ENCODE measurements at regions not wholly inside any gene's neighbourhood (a gene's known extent, or its start where the extent isn't known, plus 50 kb on each side); places are given as distances from the start of the nearest gene placed in this dataset.

DNA sequence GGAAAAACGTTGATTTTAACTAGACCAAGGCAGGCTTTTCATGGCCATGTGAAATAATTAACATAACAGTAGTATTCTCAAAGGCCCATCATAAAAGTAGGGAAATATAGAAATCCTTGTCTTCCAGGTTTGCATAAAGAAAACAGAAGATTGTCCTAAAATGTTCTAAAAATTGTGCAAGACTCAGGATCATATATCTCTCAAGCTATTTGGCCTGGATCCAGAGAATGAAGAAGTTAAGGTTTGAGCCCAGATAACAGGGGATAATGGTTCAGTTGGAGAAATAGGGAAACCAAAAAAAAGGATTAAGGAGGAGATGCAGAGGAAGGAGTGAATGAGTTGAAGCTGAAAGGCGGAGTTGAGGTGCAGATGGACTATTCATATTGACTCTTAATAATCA lies 555.5 kb upstream of the NR5A2 start:
- Histone ChIP-seq H3K4me1 (no peaks in the 10 kb centered on the region), H3K4me3 (ENCODE audit: low read depth, low read length) (no peak overlapping the region), H3K27me3 (no peaks in the 10 kb centered on the region), H3K9me3 (no peaks in the 10 kb centered on the region), H3K36me3 (no peaks in the 10 kb centered on the region)
- DNase-seq = no peak
- TF ChIP-seq, protein P1, sequence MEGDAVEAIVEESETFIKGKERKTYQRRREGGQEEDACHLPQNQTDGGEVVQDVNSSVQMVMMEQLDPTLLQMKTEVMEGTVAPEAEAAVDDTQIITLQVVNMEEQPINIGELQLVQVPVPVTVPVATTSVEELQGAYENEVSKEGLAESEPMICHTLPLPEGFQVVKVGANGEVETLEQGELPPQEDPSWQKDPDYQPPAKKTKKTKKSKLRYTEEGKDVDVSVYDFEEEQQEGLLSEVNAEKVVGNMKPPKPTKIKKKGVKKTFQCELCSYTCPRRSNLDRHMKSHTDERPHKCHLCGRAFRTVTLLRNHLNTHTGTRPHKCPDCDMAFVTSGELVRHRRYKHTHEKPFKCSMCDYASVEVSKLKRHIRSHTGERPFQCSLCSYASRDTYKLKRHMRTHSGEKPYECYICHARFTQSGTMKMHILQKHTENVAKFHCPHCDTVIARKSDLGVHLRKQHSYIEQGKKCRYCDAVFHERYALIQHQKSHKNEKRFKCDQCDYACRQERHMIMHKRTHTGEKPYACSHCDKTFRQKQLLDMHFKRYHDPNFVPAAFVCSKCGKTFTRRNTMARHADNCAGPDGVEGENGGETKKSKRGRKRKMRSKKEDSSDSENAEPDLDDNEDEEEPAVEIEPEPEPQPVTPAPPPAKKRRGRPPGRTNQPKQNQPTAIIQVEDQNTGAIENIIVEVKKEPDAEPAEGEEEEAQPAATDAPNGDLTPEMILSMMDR (IDR thresholded peaks at IDR 0.05; ENCODE audit: low read depth, low read length) = no peak

DNA sequence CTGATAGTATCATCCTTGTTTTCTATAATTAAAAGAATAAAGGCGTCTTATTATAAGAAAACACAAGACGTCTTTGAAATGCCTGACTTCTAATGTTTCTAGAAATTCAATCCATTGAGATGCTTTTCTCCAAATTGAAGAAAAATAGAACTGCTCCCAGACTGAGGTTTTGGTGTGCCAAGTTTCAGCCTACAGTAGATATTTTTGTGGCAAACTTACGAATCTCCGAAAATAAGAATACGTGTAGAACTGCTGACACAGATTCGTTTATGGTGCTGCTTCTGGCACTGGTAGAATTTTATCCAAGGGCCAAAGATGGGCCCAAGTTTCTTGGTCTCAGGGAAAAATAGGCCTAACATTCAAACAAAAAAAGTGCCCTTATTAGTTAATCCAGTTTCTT lies 554.5 kb upstream of the NR5A2 start:
- H3K4me3 ChIP-seq (ENCODE audit: low read depth, low read length) = no peak overlapping the region
- no peaks in the 10 kb centered on the region for H3K36me3 ChIP-seq
- DNase-seq = no peak
- H3K9me3 ChIP-seq = no peaks in the 10 kb centered on the region
- TF ChIP-seq, protein P1 (IDR thresholded peaks at IDR 0.05; ENCODE audit: low read depth, low read length) = no peak
- no peaks in the 10 kb centered on the region for H3K27me3 ChIP-seq
- no peaks in the 10 kb centered on the region for H3K4me1 ChIP-seq

GRCh38 chr1:199474738-199475137 lies 552.8 kb upstream of the NR5A2 start:
- Histone ChIP-seq H3K4me3 (ENCODE audit: low read depth, low read length) (no peak overlapping the region), H3K27me3 (no peaks in the 10 kb centered on the region), H3K4me1 (no peaks in the 10 kb centered on the region), H3K9me3 (no peaks in the 10 kb centered on the region), H3K36me3 (no peaks in the 10 kb centered on the region)
- no peak for DNase-seq
- TF ChIP-seq, protein P1 (IDR thresholded peaks at IDR 0.05; ENCODE audit: low read depth, low read length) = no peak

DNA sequence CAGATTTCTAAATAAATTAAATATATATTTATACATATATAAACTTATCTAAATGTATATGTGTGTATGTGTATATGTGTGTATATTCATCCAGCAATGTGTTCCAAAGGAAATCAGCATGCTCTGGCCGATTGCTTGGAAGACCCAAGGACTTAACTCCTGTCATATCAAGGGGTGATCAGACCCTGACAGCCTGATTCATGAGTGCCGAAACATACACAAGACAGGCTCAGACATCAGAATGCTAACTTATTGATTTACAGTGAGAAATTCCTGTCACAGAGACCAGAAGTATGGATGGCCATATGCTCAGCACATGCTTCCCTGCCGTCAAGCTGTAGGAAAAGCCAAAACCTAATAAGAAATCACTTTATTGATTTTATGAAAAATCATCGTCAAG lies 545.1 kb upstream of the NR5A2 start:
- no peak for DNase-seq
- TF ChIP-seq, protein P1 (IDR thresholded peaks at IDR 0.05; ENCODE audit: low read depth, low read length) = no peak
- Histone ChIP-seq H3K9me3 (no peaks in the 10 kb centered on the region), H3K4me3 (ENCODE audit: low read depth, low read length) (no peak overlapping the region), H3K4me1 (no peaks in the 10 kb centered on the region), H3K36me3 (no peaks in the 10 kb centered on the region), H3K27me3 (no peaks in the 10 kb centered on the region)

DNA sequence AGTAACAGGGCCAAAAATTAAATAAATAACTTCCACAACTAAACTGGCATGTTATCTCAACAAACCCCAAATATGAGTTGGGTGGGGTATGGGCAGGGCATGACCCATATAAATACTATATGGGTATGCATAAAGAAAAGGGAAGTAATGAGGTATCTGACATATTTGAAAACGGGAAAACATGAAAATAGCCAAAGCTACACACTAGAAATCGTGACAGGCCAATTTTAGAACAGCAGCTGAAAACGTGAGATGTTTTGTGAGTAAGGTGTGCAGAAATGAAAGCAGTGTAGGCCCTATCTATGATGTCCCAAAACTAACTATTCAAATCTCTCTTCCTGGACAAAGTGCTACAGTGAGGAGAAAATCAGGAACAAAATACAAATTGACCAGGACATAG lies 537.9 kb upstream of the NR5A2 start:
- no peak for DNase-seq
- Histone ChIP-seq H3K9me3 (no peaks in the 10 kb centered on the region), H3K36me3 (no peaks in the 10 kb centered on the region), H3K27me3 (no peaks in the 10 kb centered on the region), H3K4me1 (peaks cover 9% of the 10 kb centered on the region), H3K4me3 (ENCODE audit: low read depth, low read length) (no peak overlapping the region)
- TF ChIP-seq, protein P1 (IDR thresholded peaks at IDR 0.05; ENCODE audit: low read depth, low read length) = no peak

GRCh38 chr1:199490769-199491527 lies 536.6 kb upstream of the NR5A2 start:
- peaks cover 9% of the 10 kb centered on the region for H3K4me1 ChIP-seq
- peak; percentile 14 for DNase-seq
- TF ChIP-seq, protein P1 (IDR thresholded peaks at IDR 0.05; ENCODE audit: low read depth, low read length) = no peak
- H3K4me3 ChIP-seq (ENCODE audit: low read depth, low read length) = no peak overlapping the region
- H3K36me3 ChIP-seq = no peaks in the 10 kb centered on the region
- no peaks in the 10 kb centered on the region for H3K27me3 ChIP-seq
- H3K9me3 ChIP-seq = no peaks in the 10 kb centered on the region

All from BE2C (cell line).